ENCODE measurements at regions not wholly inside any gene's neighbourhood (a gene's known extent, or its start where the extent isn't known, plus 50 kb on each side); places are given as distances from the start of the nearest gene placed in this dataset.

GRCh38 chr7:119660080-119660479, 612.9 kb upstream of the KCND2 start:
- no peak overlapping the region for H4K5ac ChIP-seq (ENCODE audit: low read depth, low read length)

More at GRCh38 chr7:119660080-119660479, 612.9 kb upstream of the KCND2 start:
- ChIA-PET CTCF (no interaction called here), POLR2A (ENCODE audit: unreplicated experiment) (no interaction called here)
- Histone ChIP-seq H3K56ac (ENCODE audit: extremely low read depth, insufficient read depth, low read length) (no peak overlapping the region), H3K36me3 (ENCODE audit: control insufficient read depth, insufficient read depth, low read length) (no peaks in the 10 kb centered on the region), H3K4me3 (ENCODE audit: insufficient read depth, low read depth, low read length) (no peak overlapping the region), H2BK5ac (ENCODE audit: low read depth, low read length, poor library complexity, severe bottlenecking) (no peak overlapping the region), H3K4me2 (ENCODE audit: low read depth, low read length) (no peak overlapping the region), H3K27ac (ENCODE audit: insufficient read depth, low read length) (no peak overlapping the region), H2BK15ac (ENCODE audit: low read depth, low read length) (no peak overlapping the region), H2BK120ac (ENCODE audit: low read depth, low read length) (no peak overlapping the region), H3K23ac (ENCODE audit: low read depth, low read length) (no peak overlapping the region), H3K4me1 (ENCODE audit: control insufficient read depth, insufficient read depth, low read length) (no peaks in the 10 kb centered on the region), H3K4ac (ENCODE audit: low read depth, low read length) (no peak overlapping the region), H3K18ac (ENCODE audit: low read depth, low read length) (no peak overlapping the region), H2AFZ (replicated peaks; ENCODE audit: low read length, poor library complexity) (no peak overlapping the region), H2AK5ac (ENCODE audit: low read depth, low read length) (no peak overlapping the region), H2AK9ac (replicated peaks; ENCODE audit: low read depth, low read length, poor library complexity) (no peak overlapping the region), H3K9me3 (ENCODE audit: control insufficient read depth, insufficient read depth, low read length) (no peaks in the 10 kb centered on the region), H4K20me1 (ENCODE audit: insufficient read depth, low read length) (no peaks in the 10 kb centered on the region), H2BK20ac (ENCODE audit: low read depth, low read length) (no peak overlapping the region), H3K14ac (replicated peaks; ENCODE audit: low read depth, low read length) (no peak overlapping the region), H3K79me1 (ENCODE audit: low read depth in 1 of 2, low read length in 2 of 2) (no peaks in the 10 kb centered on the region), H4K91ac (ENCODE audit: insufficient read depth, low read depth, low read length) (no peak overlapping the region), H3K9ac (ENCODE audit: low read depth, low read length) (no peak overlapping the region), H4K8ac (ENCODE audit: low read depth in 2 of 2, low read length in 2 of 2) (no peak overlapping the region), H3K27me3 (ENCODE audit: control insufficient read depth, insufficient read depth, low read length) (no peaks in the 10 kb centered on the region), H3K9me1 (ENCODE audit: insufficient read depth, low read length) (no peaks in the 10 kb centered on the region)
- no TSS peak for BruUV-seq (replicated peaks)
- ATAC-seq (ENCODE audit: low read depth) (no peak), DNase-seq (no peak)
- WGBS, 2 experiments (ENCODE audit: extremely low coverage in 2 of 2, insufficient read length in 1 of 2) = no CpG with 5 or more reads among the region's 2 CpGs
- TF ChIP-seq RFX5 (IDR thresholded peaks at IDR 0.05; ENCODE audit: low read depth, low read length) (no peak), SMC3 (IDR thresholded peaks at IDR 0.05; ENCODE audit: low read depth, low read length) (no peak), CEBPB (IDR thresholded peaks at IDR 0.05; ENCODE audit: low read depth, low read length) (no peak)
- in situ Hi-C loops (cut with MboI; ENCODE audit: low sequenced_read_pairs) (no loop called here), dilution Hi-C loops (cut with HindIII; ENCODE audit: low sequenced_read_pairs, unreplicated experiment) (no loop called here), intact Hi-C loops (cut with micrococcal nuclease) (no loop called here)

All from IMR-90 (cell line).